Vagina (tissue), 2 donors: ENCODE measurements at regions not wholly inside any gene's neighbourhood (a gene's known extent, or its start where the extent isn't known, plus 50 kb on each side); places are given as distances from the start of the nearest gene placed in this dataset.

Experiments used
- POLR2A ChIP-seq, 2 donors: fragments of 450-650 bp; IDR thresholded peaks; one replicate each; pipeline ENCODE4 v1.6.1; 2017; ENCODE audit warnings: antibody characterized with exemption in 2 of 2, mild to moderate bottlenecking in 2 of 2, moderate library complexity in 2 of 2
- POLR2AphosphoS5 ChIP-seq, 2 donors: sonication (generic); formaldehyde crosslinking; IDR thresholded peaks; one replicate each; pipeline ENCODE4 v1.9.0; 2017; ENCODE audit warnings: antibody characterized with exemption in 2 of 2, mild to moderate bottlenecking in 2 of 2, low read depth in 1 of 2; ENCODE audit not compliant: insufficient read depth in 1 of 2
- TF ChIP-seq, protein P1 (sequence below), 3 experiments: fragments of 450-650 bp in 2 of 3; fragments of 200-600 bp in 1 of 3; sonication (generic) in 1 of 3; IDR thresholded peaks; one replicate each; pipeline ENCODE4 v1.5.1; 2017 to 2019; ENCODE audit warnings: antibody characterized with exemption in 3 of 3, mild to moderate bottlenecking in 2 of 3, moderate library complexity in 2 of 3

DNA sequence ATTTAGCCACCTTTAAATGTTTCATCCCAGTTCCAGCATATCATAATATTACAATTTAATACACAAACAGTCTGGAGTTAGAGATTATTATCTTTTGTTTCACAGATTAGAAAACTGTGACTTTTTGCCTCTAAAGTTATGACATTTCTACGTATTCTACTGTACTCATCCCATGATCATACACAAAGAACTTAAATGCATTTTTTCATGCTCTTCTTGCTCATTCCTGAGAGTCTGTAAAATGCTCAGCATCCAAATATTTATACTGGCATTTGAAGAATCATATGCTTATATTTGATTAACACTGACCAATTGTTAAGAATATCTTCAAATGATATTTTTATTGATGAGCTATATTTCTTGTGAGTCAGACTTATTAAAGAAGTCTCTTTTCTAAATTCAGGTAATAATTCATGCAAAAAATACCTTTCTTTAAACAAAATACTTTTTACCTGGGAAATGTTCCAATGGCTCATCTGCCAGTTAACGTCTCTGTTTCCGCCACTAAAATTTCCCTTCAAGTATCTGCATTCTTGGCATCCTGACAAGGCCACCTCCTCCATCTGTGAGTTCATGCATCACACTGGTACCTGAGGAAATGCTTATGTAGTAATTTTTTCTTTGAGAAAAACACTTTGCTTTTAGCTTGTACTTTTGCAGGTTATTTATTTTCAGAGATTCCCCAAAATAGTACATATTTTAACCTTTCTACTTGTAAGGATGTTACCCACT lies 139.6 kb upstream of the RASA1 start:
- TF ChIP-seq, protein P1, sequence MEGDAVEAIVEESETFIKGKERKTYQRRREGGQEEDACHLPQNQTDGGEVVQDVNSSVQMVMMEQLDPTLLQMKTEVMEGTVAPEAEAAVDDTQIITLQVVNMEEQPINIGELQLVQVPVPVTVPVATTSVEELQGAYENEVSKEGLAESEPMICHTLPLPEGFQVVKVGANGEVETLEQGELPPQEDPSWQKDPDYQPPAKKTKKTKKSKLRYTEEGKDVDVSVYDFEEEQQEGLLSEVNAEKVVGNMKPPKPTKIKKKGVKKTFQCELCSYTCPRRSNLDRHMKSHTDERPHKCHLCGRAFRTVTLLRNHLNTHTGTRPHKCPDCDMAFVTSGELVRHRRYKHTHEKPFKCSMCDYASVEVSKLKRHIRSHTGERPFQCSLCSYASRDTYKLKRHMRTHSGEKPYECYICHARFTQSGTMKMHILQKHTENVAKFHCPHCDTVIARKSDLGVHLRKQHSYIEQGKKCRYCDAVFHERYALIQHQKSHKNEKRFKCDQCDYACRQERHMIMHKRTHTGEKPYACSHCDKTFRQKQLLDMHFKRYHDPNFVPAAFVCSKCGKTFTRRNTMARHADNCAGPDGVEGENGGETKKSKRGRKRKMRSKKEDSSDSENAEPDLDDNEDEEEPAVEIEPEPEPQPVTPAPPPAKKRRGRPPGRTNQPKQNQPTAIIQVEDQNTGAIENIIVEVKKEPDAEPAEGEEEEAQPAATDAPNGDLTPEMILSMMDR (IDR thresholded peaks at IDR 0.05) = no peak
- TF ChIP-seq POLR2AphosphoS5 (IDR thresholded peaks at IDR 0.05; ENCODE audit: insufficient read depth in 1 of 2, low read depth in 1 of 2) (no peak), POLR2A (IDR thresholded peaks at IDR 0.05) (no peak)
